H1 (cell line): ENCODE measurements at regions not wholly inside any gene's neighbourhood (a gene's known extent, or its start where the extent isn't known, plus 50 kb on each side); places are given as distances from the start of the nearest gene placed in this dataset.

Experiments
- EGR1 ChIP-seq: IDR thresholded peaks from 2 replicates; pipeline ENCODE4 v1.6.1; 2011; ENCODE audit warnings: low read depth, low read length, borderline replicate concordance
- RNF2 ChIP-seq: fragments of 200-900, 300-1000 bp; sonication (generic); IDR thresholded peaks from 2 replicates; pipeline ENCODE4 v1.7.1; 2016; ENCODE audit warnings: borderline replicate concordance, low read depth, mild to moderate bottlenecking, antibody characterized with exemption, low read length; ENCODE audit not compliant: poor library complexity, severe bottlenecking; ENCODE audit errors: missing control alignments

- TF ChIP-seq RNF2 (no peak), EGR1 (no peak)
Observed at GRCh38 chr14:84128050-84128449, 1401.9 kb upstream of the FLRT2 start (continued).
